Parathyroid adenoma (tissue), 2 donors: ENCODE measurements at regions not wholly inside any gene's neighbourhood (a gene's known extent, or its start where the extent isn't known, plus 50 kb on each side); places are given as distances from the start of the nearest gene placed in this dataset.

Source experiments
- H2AFZ ChIP-seq: fragments of 300-600 bp; sonication (generic); one replicate; pipeline ENCODE4 v1.7.0; 2017; ENCODE audit warnings: antibody characterized with exemption, mild to moderate bottlenecking
- H3K27ac ChIP-seq: fragments of 300-600 bp; sonication (generic); one replicate; pipeline ENCODE4 v1.7.0; 2017
- H3K27me3 ChIP-seq: fragments of 300-600 bp; sonication (generic); one replicate; pipeline ENCODE4 v1.7.0; 2017; ENCODE audit warnings: low read length; ENCODE audit not compliant: control insufficient read depth, insufficient read depth
- H3K36me3 ChIP-seq: fragments of 300-600 bp; sonication (generic); one replicate; pipeline ENCODE4 v1.7.0; 2017; ENCODE audit warnings: low read length; ENCODE audit not compliant: control insufficient read depth, insufficient read depth
- H3K4me1 ChIP-seq: fragments of 300-600 bp; sonication (generic); one replicate; pipeline ENCODE4 v1.7.0; 2017; ENCODE audit warnings: control low read depth
- H3K4me2 ChIP-seq: fragments of 300-600 bp; sonication (generic); one replicate; pipeline ENCODE4 v1.7.0; 2017; ENCODE audit warnings: low read length
- H3K4me3 ChIP-seq: fragments of 300-600 bp; sonication (generic); one replicate; pipeline ENCODE4 v1.7.0; 2017; ENCODE audit warnings: low read depth, low read length
- H3K79me2 ChIP-seq: fragments of 300-600 bp; sonication (generic); one replicate; pipeline ENCODE4 v1.7.0; 2017; ENCODE audit warnings: control low read depth
- H3K9ac ChIP-seq: fragments of 300-600 bp; sonication (generic); one replicate; pipeline ENCODE4 v1.7.0; 2017; ENCODE audit warnings: mild to moderate bottlenecking
- H3K9me3 ChIP-seq: fragments of 300-600 bp; sonication (generic); one replicate; pipeline ENCODE4 v1.7.0; 2017; ENCODE audit warnings: low read length; ENCODE audit not compliant: control insufficient read depth
- TF ChIP-seq, protein P1 (sequence below): fragments of 300-600 bp; sonication (generic); IDR thresholded peaks from one replicate; pipeline ENCODE4 v1.7.0; 2017; ENCODE audit warnings: antibody characterized with exemption, mild to moderate bottlenecking
- donor health status: primary hyperparathyroidism.

DNA sequence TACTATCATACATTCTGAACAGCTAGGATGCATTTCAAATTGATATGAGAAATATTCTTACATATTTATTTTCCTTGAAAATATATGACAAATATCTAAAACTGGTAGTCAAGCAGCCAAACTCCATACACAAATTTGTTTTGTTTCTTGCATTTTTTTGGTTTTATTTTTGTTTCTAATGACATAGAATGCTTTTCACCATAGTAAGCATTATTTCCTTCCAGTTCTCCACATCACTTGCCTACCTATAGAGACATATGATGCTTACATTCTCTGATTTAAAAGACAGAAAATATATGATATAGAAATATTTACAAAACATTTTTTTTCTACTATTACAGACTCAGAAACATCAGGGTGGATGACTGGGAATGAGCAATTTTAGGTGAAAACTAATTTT is 726.4 kb upstream of the ADGRL4 start:
- no peak overlapping the region for H3K9ac ChIP-seq
- no peak overlapping the region for H3K4me3 ChIP-seq
- TF ChIP-seq, protein P1, sequence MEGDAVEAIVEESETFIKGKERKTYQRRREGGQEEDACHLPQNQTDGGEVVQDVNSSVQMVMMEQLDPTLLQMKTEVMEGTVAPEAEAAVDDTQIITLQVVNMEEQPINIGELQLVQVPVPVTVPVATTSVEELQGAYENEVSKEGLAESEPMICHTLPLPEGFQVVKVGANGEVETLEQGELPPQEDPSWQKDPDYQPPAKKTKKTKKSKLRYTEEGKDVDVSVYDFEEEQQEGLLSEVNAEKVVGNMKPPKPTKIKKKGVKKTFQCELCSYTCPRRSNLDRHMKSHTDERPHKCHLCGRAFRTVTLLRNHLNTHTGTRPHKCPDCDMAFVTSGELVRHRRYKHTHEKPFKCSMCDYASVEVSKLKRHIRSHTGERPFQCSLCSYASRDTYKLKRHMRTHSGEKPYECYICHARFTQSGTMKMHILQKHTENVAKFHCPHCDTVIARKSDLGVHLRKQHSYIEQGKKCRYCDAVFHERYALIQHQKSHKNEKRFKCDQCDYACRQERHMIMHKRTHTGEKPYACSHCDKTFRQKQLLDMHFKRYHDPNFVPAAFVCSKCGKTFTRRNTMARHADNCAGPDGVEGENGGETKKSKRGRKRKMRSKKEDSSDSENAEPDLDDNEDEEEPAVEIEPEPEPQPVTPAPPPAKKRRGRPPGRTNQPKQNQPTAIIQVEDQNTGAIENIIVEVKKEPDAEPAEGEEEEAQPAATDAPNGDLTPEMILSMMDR = no peak
- no peak overlapping the region for H3K27ac ChIP-seq
- no peaks in the 10 kb centered on the region for H3K9me3 ChIP-seq
- no peak overlapping the region for H2AFZ ChIP-seq
- H3K36me3 ChIP-seq = no peaks in the 10 kb centered on the region
- no peak overlapping the region for H3K4me2 ChIP-seq
- H3K4me1 ChIP-seq = no peaks in the 10 kb centered on the region
- H3K27me3 ChIP-seq = no peaks in the 10 kb centered on the region
- H3K79me2 ChIP-seq = no peaks in the 10 kb centered on the region

DNA sequence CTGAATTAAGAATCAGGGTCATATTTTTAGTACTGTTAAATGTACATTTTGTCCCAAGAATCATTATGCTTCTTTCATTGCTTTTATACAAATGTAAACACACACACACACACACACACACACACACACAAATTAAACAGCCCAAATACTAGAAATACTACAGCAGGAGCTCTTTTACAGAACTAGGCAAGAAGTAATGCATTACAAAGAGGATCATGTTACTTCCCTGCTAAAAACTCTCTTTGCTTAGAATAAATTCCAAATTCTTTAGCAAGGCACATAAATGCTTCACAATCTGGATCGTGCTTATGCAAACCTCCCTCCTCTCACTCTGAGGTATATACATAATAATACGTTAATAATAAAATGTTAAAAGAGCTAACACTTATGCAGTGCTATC is 720.4 kb upstream of the ADGRL4 start:
- H3K36me3 ChIP-seq = no peaks in the 10 kb centered on the region
- H3K9me3 ChIP-seq = no peaks in the 10 kb centered on the region
- no peak overlapping the region for H3K9ac ChIP-seq
- TF ChIP-seq, protein P1 = no peak
- no peak overlapping the region for H3K4me3 ChIP-seq
- H3K4me1 ChIP-seq = no peaks in the 10 kb centered on the region
- H3K4me2 ChIP-seq = no peak overlapping the region
- no peaks in the 10 kb centered on the region for H3K79me2 ChIP-seq
- no peak overlapping the region for H3K27ac ChIP-seq
- H2AFZ ChIP-seq = no peak overlapping the region
- H3K27me3 ChIP-seq = no peaks in the 10 kb centered on the region

DNA sequence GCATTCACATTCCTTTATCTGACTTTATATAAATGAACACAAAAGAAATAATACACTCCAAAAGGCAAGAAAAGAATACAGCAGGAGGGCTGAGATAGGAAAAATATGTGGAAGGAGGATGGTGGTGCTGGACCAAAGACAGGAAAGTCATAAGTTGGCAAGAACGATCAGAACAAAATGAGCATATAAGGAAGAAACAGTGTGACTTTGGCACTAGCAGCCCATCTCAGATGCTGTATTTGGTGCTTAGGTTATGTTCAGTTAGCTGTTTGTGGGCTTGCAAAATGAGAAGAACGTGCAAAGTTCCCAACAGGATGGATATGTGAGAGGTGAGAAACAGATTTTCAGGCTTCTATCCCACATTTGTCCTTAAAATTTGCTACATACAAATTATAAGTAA is 719.8 kb upstream of the ADGRL4 start:
- Histone ChIP-seq H3K36me3 (no peaks in the 10 kb centered on the region), H3K27ac (no peak overlapping the region)

DNA sequence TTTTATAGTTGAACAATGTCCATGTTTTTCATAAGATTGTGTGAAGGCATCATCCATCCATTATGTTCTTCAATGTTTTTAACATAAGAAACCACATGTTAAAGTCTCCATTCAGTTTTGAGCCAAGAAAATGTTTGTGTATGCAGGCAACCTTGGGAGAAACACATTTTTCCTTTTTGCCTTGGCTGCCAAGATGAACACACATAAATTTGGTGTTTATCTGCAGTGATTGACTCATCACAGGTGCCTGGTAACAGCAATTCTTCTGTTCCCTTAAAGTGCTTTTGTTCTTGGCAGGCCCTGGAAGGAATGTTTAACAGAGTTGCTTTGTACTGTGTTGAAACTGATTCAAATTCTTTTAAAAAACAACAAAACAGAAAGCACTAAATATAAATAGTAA is 709.9 kb upstream of the ADGRL4 start:
- Histone ChIP-seq H3K79me2 (no peaks in the 10 kb centered on the region), H2AFZ (no peak overlapping the region), H3K4me1 (no peaks in the 10 kb centered on the region), H3K36me3 (no peaks in the 10 kb centered on the region), H3K4me2 (no peak overlapping the region), H3K4me3 (no peak overlapping the region), H3K27me3 (no peaks in the 10 kb centered on the region), H3K27ac (no peak overlapping the region), H3K9ac (no peak overlapping the region), H3K9me3 (no peaks in the 10 kb centered on the region)
- TF ChIP-seq, protein P1 = no peak

More for the DNA sequence above, 719.8 kb upstream of the ADGRL4 start:
- no peaks in the 10 kb centered on the region for H3K27me3 ChIP-seq
- H3K4me3 ChIP-seq = no peak overlapping the region
- TF ChIP-seq, protein P1 = no peak
- H3K9me3 ChIP-seq = no peaks in the 10 kb centered on the region
- H3K9ac ChIP-seq = no peak overlapping the region
- H3K79me2 ChIP-seq = no peaks in the 10 kb centered on the region
- no peaks in the 10 kb centered on the region for H3K4me1 ChIP-seq
- no peak overlapping the region for H3K4me2 ChIP-seq
- H2AFZ ChIP-seq = no peak overlapping the region

DNA sequence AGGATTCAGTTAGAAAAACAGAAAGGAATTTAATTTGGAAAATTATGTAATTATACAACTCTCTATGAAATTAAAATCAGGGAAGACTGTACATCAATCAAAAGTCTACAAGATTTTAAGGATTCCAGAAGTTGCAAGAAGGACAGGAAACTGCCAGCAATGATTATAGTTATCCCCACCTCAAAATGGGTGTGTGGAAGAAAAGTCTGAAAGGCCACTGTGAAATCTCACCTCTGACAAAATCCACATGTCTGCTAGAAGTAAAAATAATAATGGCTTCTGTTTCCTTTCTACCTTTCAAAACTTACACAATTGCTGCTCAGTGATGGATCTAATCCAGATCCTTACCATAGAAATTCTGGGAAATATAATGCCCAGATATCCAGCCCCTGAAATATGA is 708.1 kb upstream of the ADGRL4 start:
- H3K4me3 ChIP-seq = no peak overlapping the region

More for the DNA sequence above, 708.1 kb upstream of the ADGRL4 start:
- Histone ChIP-seq H3K27ac (no peak overlapping the region), H3K4me2 (no peak overlapping the region), H3K9me3 (no peaks in the 10 kb centered on the region), H3K4me1 (no peaks in the 10 kb centered on the region), H3K79me2 (no peaks in the 10 kb centered on the region), H2AFZ (no peak overlapping the region), H3K36me3 (no peaks in the 10 kb centered on the region), H3K9ac (no peak overlapping the region), H3K27me3 (no peaks in the 10 kb centered on the region)
- TF ChIP-seq, protein P1 = no peak
